ENCODE measurements at regions not wholly inside any gene's neighbourhood (a gene's known extent, or its start where the extent isn't known, plus 50 kb on each side); places are given as distances from the start of the nearest gene placed in this dataset.

- no peak for TF ChIP-seq BHLHE40 (IDR thresholded peaks at IDR 0.05; ENCODE audit: borderline replicate concordance)
- TF ChIP-seq CTBP1 (IDR thresholded peaks at IDR 0.05; ENCODE audit: borderline replicate concordance) = no peak
- TF ChIP-seq NFRKB (IDR thresholded peaks at IDR 0.05) = no peak
- no peak for TF ChIP-seq L3MBTL2 (conservative IDR thresholded peaks at IDR 0.05)
- no peak for TF ChIP-seq FOXA1 (IDR thresholded peaks at IDR 0.05)
- TF ChIP-seq HDGF (IDR thresholded peaks at IDR 0.05; ENCODE audit: borderline replicate concordance) = no peak
- no peak for TF ChIP-seq PKNOX1 (IDR thresholded peaks at IDR 0.05)
- TF ChIP-seq FOXM1 (IDR thresholded peaks at IDR 0.05; ENCODE audit: borderline replicate concordance) = no peak
- TF ChIP-seq SP1 (IDR thresholded peaks at IDR 0.05) = no peak
- TF ChIP-seq FOXK2 (IDR thresholded peaks at IDR 0.05) = no peak
- no peak for TF ChIP-seq ARNT (IDR thresholded peaks at IDR 0.05)
- TF ChIP-seq ELF4 (IDR thresholded peaks at IDR 0.05) = no peak
- TF ChIP-seq LEF1 (IDR thresholded peaks at IDR 0.05; ENCODE audit: borderline replicate concordance) = no peak
- ChIA-PET POLR2A (no interaction called here), CTCF (interaction anchor here (0.6 kb wide), 1 partner anchor 235 kb away, joined by 3 read pairs; no protein-coding TSS in a partner anchor)
- DNase-seq (ENCODE audit: extremely low spot score) = no peak
Measured at GRCh38 chr13:30359991-30360390, 52.6 kb upstream of the KATNAL1 start.

GRCh38 chr13:30360586-30360985, 53.2 kb upstream of the KATNAL1 start:
- ChIA-PET POLR2A (no interaction called here), CTCF (interaction anchor here (0.6 kb wide), 1 partner anchor 236 kb away, joined by 3 read pairs; no protein-coding TSS in a partner anchor)
- TF ChIP-seq FOXM1 (IDR thresholded peaks at IDR 0.05; ENCODE audit: borderline replicate concordance) (no peak), BHLHE40 (IDR thresholded peaks at IDR 0.05; ENCODE audit: borderline replicate concordance) (no peak), TARDBP (IDR thresholded peaks at IDR 0.05) (no peak), ZNF384 (IDR thresholded peaks at IDR 0.05) (no peak), NFRKB (IDR thresholded peaks at IDR 0.05) (no peak), ELF4 (IDR thresholded peaks at IDR 0.05) (no peak), CTBP1 (IDR thresholded peaks at IDR 0.05; ENCODE audit: borderline replicate concordance) (no peak), FOXK2 (IDR thresholded peaks at IDR 0.05) (no peak)
- no peak for DNase-seq (ENCODE audit: extremely low spot score)

- CTCF ChIA-PET = interaction anchor here (0.6 to 0.7 kb wide), 2 partner anchors 14 to 238 kb away, joined by 3 to 9 read pairs; no protein-coding TSS in a partner anchor
- POLR2A ChIA-PET = no interaction called here
- no peak for DNase-seq (ENCODE audit: extremely low spot score)
- TF ChIP-seq LEF1 (IDR thresholded peaks at IDR 0.05; ENCODE audit: borderline replicate concordance) (no peak), FOXA1 (IDR thresholded peaks at IDR 0.05) (no peak), PKNOX1 (IDR thresholded peaks at IDR 0.05) (no peak), NFRKB (IDR thresholded peaks at IDR 0.05) (no peak), L3MBTL2 (conservative IDR thresholded peaks at IDR 0.05) (no peak), FOXK2 (IDR thresholded peaks at IDR 0.05) (no peak), ZNF384 (IDR thresholded peaks at IDR 0.05) (no peak; the same call in 1 of the 2 replicates), CTBP1 (IDR thresholded peaks at IDR 0.05; ENCODE audit: borderline replicate concordance) (no peak), SUZ12 (IDR thresholded peaks at IDR 0.05) (no peak), HDGF (IDR thresholded peaks at IDR 0.05; ENCODE audit: borderline replicate concordance) (no peak), BHLHE40 (IDR thresholded peaks at IDR 0.05; ENCODE audit: borderline replicate concordance) (no peak), ELF4 (IDR thresholded peaks at IDR 0.05) (no peak), SP1 (IDR thresholded peaks at IDR 0.05) (no peak), ARNT (IDR thresholded peaks at IDR 0.05) (no peak), FOXM1 (IDR thresholded peaks at IDR 0.05; ENCODE audit: borderline replicate concordance) (no peak), TARDBP (IDR thresholded peaks at IDR 0.05) (no peak)
Measured at GRCh38 chr13:30362005-30362788, 54.8 kb upstream of the KATNAL1 start.

- no peak for DNase-seq (ENCODE audit: extremely low spot score)
- POLR2A ChIA-PET = no interaction called here
- TF ChIP-seq ZNF384 (IDR thresholded peaks at IDR 0.05) = no peak; the same call in 1 of the 2 replicates
- no peak for TF ChIP-seq FOXK2 (IDR thresholded peaks at IDR 0.05)
- no peak for TF ChIP-seq L3MBTL2 (conservative IDR thresholded peaks at IDR 0.05)
- no peak for TF ChIP-seq BHLHE40 (IDR thresholded peaks at IDR 0.05; ENCODE audit: borderline replicate concordance)
- no peak for TF ChIP-seq FOXM1 (IDR thresholded peaks at IDR 0.05; ENCODE audit: borderline replicate concordance)
- no peak for TF ChIP-seq NFRKB (IDR thresholded peaks at IDR 0.05)
- TF ChIP-seq ELF4 (IDR thresholded peaks at IDR 0.05) = no peak
- TF ChIP-seq SP1 (IDR thresholded peaks at IDR 0.05) = no peak
- no peak for TF ChIP-seq LEF1 (IDR thresholded peaks at IDR 0.05; ENCODE audit: borderline replicate concordance)
- no peak for TF ChIP-seq PKNOX1 (IDR thresholded peaks at IDR 0.05)
- no peak for TF ChIP-seq ARNT (IDR thresholded peaks at IDR 0.05)
- no peak for TF ChIP-seq SUZ12 (IDR thresholded peaks at IDR 0.05)
- no peak for TF ChIP-seq HDGF (IDR thresholded peaks at IDR 0.05; ENCODE audit: borderline replicate concordance)
- TF ChIP-seq FOXA1 (IDR thresholded peaks at IDR 0.05) = no peak
- no peak for TF ChIP-seq CTBP1 (IDR thresholded peaks at IDR 0.05; ENCODE audit: borderline replicate concordance)
- TF ChIP-seq TARDBP (IDR thresholded peaks at IDR 0.05) = no peak
- CTCF ChIA-PET = interaction anchor here (0.6 to 0.7 kb wide), 2 partner anchors 13 to 239 kb away, joined by 3 to 9 read pairs; no protein-coding TSS in a partner anchor
Measured at GRCh38 chr13:30362869-30363268, 55.5 kb upstream of the KATNAL1 start.

- CTCF ChIA-PET = no interaction called here
- POLR2A ChIA-PET = no interaction called here
- no peak for DNase-seq (ENCODE audit: extremely low spot score)
- no peak for TF ChIP-seq NFRKB (IDR thresholded peaks at IDR 0.05)
- TF ChIP-seq L3MBTL2 (conservative IDR thresholded peaks at IDR 0.05) = no peak
- TF ChIP-seq ZNF384 (IDR thresholded peaks at IDR 0.05) = no peak
- no peak for TF ChIP-seq FOXA1 (IDR thresholded peaks at IDR 0.05)
- no peak for TF ChIP-seq ELF4 (IDR thresholded peaks at IDR 0.05)
- no peak for TF ChIP-seq FOXM1 (IDR thresholded peaks at IDR 0.05; ENCODE audit: borderline replicate concordance)
- no peak for TF ChIP-seq LEF1 (IDR thresholded peaks at IDR 0.05; ENCODE audit: borderline replicate concordance)
- no peak for TF ChIP-seq ARNT (IDR thresholded peaks at IDR 0.05)
- no peak for TF ChIP-seq HDGF (IDR thresholded peaks at IDR 0.05; ENCODE audit: borderline replicate concordance)
- TF ChIP-seq CTBP1 (IDR thresholded peaks at IDR 0.05; ENCODE audit: borderline replicate concordance) = no peak
- TF ChIP-seq BHLHE40 (IDR thresholded peaks at IDR 0.05; ENCODE audit: borderline replicate concordance) = no peak
- no peak for TF ChIP-seq SP1 (IDR thresholded peaks at IDR 0.05)
- TF ChIP-seq TARDBP (IDR thresholded peaks at IDR 0.05) = no peak
- no peak for TF ChIP-seq FOXK2 (IDR thresholded peaks at IDR 0.05)
- TF ChIP-seq SUZ12 (IDR thresholded peaks at IDR 0.05) = no peak
- no peak for TF ChIP-seq PKNOX1 (IDR thresholded peaks at IDR 0.05)
Measured at GRCh38 chr13:30363725-30364124, 56.4 kb upstream of the KATNAL1 start.
